ENCODE measurements at regions not wholly inside any gene's neighbourhood (a gene's known extent, or its start where the extent isn't known, plus 50 kb on each side); places are given as distances from the start of the nearest gene placed in this dataset.

DNA sequence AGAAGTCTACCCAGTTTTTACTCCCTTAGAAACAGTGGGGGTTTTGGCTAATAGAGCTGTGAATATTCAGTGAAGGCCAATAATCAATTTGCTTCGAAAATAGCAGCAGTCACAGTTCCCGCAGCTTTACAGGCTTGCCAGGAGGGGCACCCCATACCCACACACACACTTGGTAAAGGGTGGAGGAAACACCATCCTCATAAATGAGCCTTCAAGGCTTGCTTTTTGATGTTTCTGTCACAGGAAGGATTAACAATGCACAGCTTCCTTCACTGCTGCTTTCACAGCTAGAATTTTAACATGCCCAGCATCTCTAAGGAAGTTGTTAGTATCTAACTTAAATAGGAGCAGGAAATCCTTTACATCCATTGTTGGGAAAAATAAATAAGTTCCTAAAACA is 1247.5 kb upstream of the C9orf72 start:
- TF ChIP-seq KDM1A (IDR thresholded peaks at IDR 0.05; ENCODE audit: borderline replicate concordance, low read length) (no peak), CEBPB (IDR thresholded peaks at IDR 0.05; ENCODE audit: low read depth, low read length) (no peak), RAD21 (IDR thresholded peaks at IDR 0.05 in 1 of 2, conservative IDR thresholded peaks at IDR 0.05 in 1 of 2; ENCODE audit: low read depth in 2 of 2, low read length in 2 of 2) (peak; percentile 65 to 66), POLR2AphosphoS5 (IDR thresholded peaks at IDR 0.05; ENCODE audit: low read depth, low read length) (no peak), KDM5A (IDR thresholded peaks at IDR 0.05; ENCODE audit: low read length) (no peak), CTCF (IDR thresholded peaks at IDR 0.05; ENCODE audit: control extremely low read depth in 1 of 3, insufficient read depth in 1 of 3, low read depth in 1 of 3, low read length in 3 of 3) (peak; percentile 28 to 56 (median 52); a peak in 3 of 4 replicates), YY1 (IDR thresholded peaks at IDR 0.05; ENCODE audit: low read depth, low read length) (no peak), SP1 (IDR thresholded peaks at IDR 0.05; ENCODE audit: low read depth, low read length) (no peak), FOSL1 (IDR thresholded peaks at IDR 0.05; ENCODE audit: insufficient read depth, low read depth, low read length) (no peak)
- TF ChIP-seq, protein P1, sequence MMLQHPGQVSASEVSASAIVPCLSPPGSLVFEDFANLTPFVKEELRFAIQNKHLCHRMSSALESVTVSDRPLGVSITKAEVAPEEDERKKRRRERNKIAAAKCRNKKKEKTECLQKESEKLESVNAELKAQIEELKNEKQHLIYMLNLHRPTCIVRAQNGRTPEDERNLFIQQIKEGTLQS (IDR thresholded peaks at IDR 0.05; ENCODE audit: insufficient read depth, low read depth, low read length) = no peak
- H4K91ac ChIP-seq (replicated peaks; ENCODE audit: insufficient read length, low read length) = no peak overlapping the region
- no peak overlapping the region; the same call in 1 of the 2 replicates for H2BK20ac ChIP-seq (ENCODE audit: low read length)
- no peak overlapping the region for H2BK12ac ChIP-seq (ENCODE audit: low read depth, low read length)
- no peaks in the 10 kb centered on the region; a peak in 1 of 8 replicates for H3K36me3 ChIP-seq (ENCODE audit: control insufficient read depth in 2 of 4, insufficient read depth in 4 of 4, low read length in 3 of 4)
- H2BK120ac ChIP-seq (replicated peaks; ENCODE audit: low read depth, low read length) = peak overlapping the region; percentile 16
- no peak overlapping the region for H3K4ac ChIP-seq (replicated peaks; ENCODE audit: insufficient read length, low read depth, low read length)
- no peaks in the 10 kb centered on the region for H3K79me2 ChIP-seq (ENCODE audit: control insufficient read depth in 1 of 2, insufficient read depth in 2 of 2, low read length in 2 of 2)
- no peak overlapping the region for H3K27ac ChIP-seq (ENCODE audit: low read depth, low read length)
- H2AK5ac ChIP-seq (ENCODE audit: low read depth, low read length) = no peak overlapping the region
- H3K9me3 ChIP-seq (ENCODE audit: insufficient read depth in 2 of 2, low read depth in 1 of 2, low read length in 1 of 2) = no peaks in the 10 kb centered on the region
- no peaks in the 10 kb centered on the region for H3K79me1 ChIP-seq (ENCODE audit: low read depth, low read length)
- no peak overlapping the region for H3K4me3 ChIP-seq (ENCODE audit: extremely low read depth in 1 of 4, insufficient read depth in 2 of 4, low read depth in 3 of 4, low read length in 4 of 4)
- no peak overlapping the region for H2BK15ac ChIP-seq (ENCODE audit: low read length)
- H3K18ac ChIP-seq (ENCODE audit: extremely low read depth, low read length) = no peak overlapping the region
- H3K14ac ChIP-seq (ENCODE audit: insufficient read length) = no peak overlapping the region
- no peaks in the 10 kb centered on the region for H4K20me1 ChIP-seq (replicated peaks in 1 of 2; ENCODE audit: control insufficient read depth in 1 of 2, insufficient read depth in 2 of 2, low read length in 2 of 2)
- POLR2A ChIA-PET (ENCODE audit: partially characterized antibody) = no interaction called here
- no peak overlapping the region for H3K56ac ChIP-seq (replicated peaks; ENCODE audit: insufficient read length, low read depth, low read length)
- no peaks in the 10 kb centered on the region for H3K23me2 ChIP-seq (ENCODE audit: low read depth, low read length)
- 10% methylated on average over 2 of the region's 2 CpGs; no CpG with 5 or more reads in 1 of the 2 experiments for WGBS, 2 experiments (ENCODE audit: extremely low coverage in 1 of 2, insufficient coverage in 1 of 2, insufficient read length in 1 of 2, insufficient replicate concordance in 2 of 2, low coverage in 1 of 2, low lambda C conversion rate in 2 of 2, missing lambda C conversion rate in 1 of 2)
- H3K4me1 ChIP-seq (replicated peaks in 1 of 4; ENCODE audit: control insufficient read depth in 3 of 4, insufficient read depth in 4 of 4, low read length in 3 of 4) = peaks cover 0 to 11% (median 5%) of the 10 kb centered on the region in 4 experiments; a peak in 4 of 7 replicates
- H3K27me3 ChIP-seq (replicated peaks in 1 of 4; ENCODE audit: control insufficient read depth in 3 of 4, extremely low read depth in 1 of 4, insufficient read depth in 3 of 4, low read length in 3 of 4) = no peaks in the 10 kb centered on the region
- DNase-seq (ENCODE audit: low read depth in 1 of 2, low spot score in 2 of 2) (no peak), FAIRE-seq (peak; percentile 65)
- no peak overlapping the region for H3K9ac ChIP-seq (replicated peaks in 1 of 4; ENCODE audit: extremely low read depth in 1 of 4, low read depth in 3 of 4, low read length in 3 of 4)
- no peak overlapping the region for H4K5ac ChIP-seq (ENCODE audit: insufficient read length, low read depth, low read length)
- 0 out of 4 replicates have a peak overlapping the region, but pooled peaks have one; percentile 18 to 39 for H3K4me2 ChIP-seq (ENCODE audit: insufficient read depth in 1 of 2, low read depth in 2 of 2, low read length in 2 of 2)
- H4K8ac ChIP-seq (ENCODE audit: extremely low read depth, insufficient read depth, low read length) = no peak overlapping the region
- peak overlapping the region; percentile 93; the same call in 1 of the 2 replicates for H2BK5ac ChIP-seq (ENCODE audit: low read depth, low read length)
- no peak overlapping the region for H2AFZ ChIP-seq (ENCODE audit: low read length)
- CTCF ChIA-PET (ENCODE audit: partially characterized antibody) = interaction anchor here (0.6 to 2.5 kb wide), 3 partner anchors 12 to 393 kb away, joined by 3 to 8 read pairs (median 5); partner anchors contain the start of gene LINGO2
- no peak overlapping the region for H3K23ac ChIP-seq (ENCODE audit: insufficient read length)
